Stimulated activated naive B cell treated with anti-CD40 and anti-IgM and Interleukin-4, amounts not matched to agents 10 μg/mL and 1 μg/mL and 100 μg/mL, for 72 hours (primary cell): ENCODE measurements at regions not wholly inside any gene's neighbourhood (a gene's known extent, or its start where the extent isn't known, plus 50 kb on each side); places are given as distances from the start of the nearest gene placed in this dataset.

Source experiments
- ATAC-seq, 2 donors: fragments of 150-1000 bp; cut with Tn5 transposase; replicated peaks; 2 replicates each; pipeline ENCODE4 v1.10.0; 2021; ENCODE audit warnings: moderate library complexity in 1 of 2
- DNase-seq: peaks from one replicate; pipeline ENCODE4 v3.0.0; 2021
- H3K27ac Mint-ChIP-seq: one replicate; pipeline ENCODE4 v1.8.0; 2022; ENCODE audit warnings: mild to moderate bottlenecking, mixed read lengths
- H3K27me3 Mint-ChIP-seq, 2 donors: one replicate each; pipeline ENCODE4 v1.8.0; 2022; ENCODE audit warnings: mixed read lengths in 2 of 2
- H3K36me3 Mint-ChIP-seq, 2 donors: one replicate each; pipeline ENCODE4 v1.8.0; 2022; ENCODE audit warnings: mixed read lengths in 2 of 2, mild to moderate bottlenecking in 1 of 2
- H3K4me1 Mint-ChIP-seq, 2 donors: one replicate each; pipeline ENCODE4 v1.8.0; 2022; ENCODE audit warnings: mixed read lengths in 2 of 2, mild to moderate bottlenecking in 1 of 2
- H3K4me3 Mint-ChIP-seq, 2 donors: one replicate each; pipeline ENCODE4 v1.8.0; 2022; ENCODE audit warnings: mild to moderate bottlenecking in 2 of 2, mixed read lengths in 2 of 2, moderate library complexity in 1 of 2
- H3K9me3 Mint-ChIP-seq, 2 donors: one replicate each; pipeline ENCODE4 v1.8.0; 2022; ENCODE audit warnings: mixed read lengths in 2 of 2, mild to moderate bottlenecking in 1 of 2

DNA sequence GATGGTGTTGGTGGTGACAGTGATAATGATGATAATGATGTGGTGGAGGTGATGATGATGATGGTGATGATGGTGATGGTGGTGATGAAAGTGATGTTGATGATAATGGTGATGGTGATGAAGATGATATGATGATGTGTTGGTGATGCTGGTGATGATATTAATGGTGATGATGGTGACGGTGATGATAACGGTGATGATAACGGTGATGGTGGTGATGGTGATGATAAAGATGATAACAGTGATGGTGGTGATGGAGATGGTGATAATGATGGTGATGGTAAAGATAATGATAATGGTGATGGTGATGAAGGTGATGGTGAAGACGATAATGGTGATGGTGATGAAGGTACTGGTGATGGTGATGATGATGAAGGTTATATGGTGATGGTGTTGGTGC is 76.6 kb downstream of the UNCX start:
- no peak for DNase-seq
- H3K9me3 Mint-ChIP-seq: peaks cover 3 to 14% of the 10 kb centered on the region in 2 donors
- no peaks in the 10 kb centered on the region for H3K36me3 Mint-ChIP-seq
- no peaks in the 10 kb centered on the region for H3K4me1 Mint-ChIP-seq
- no peak overlapping the region for H3K27ac Mint-ChIP-seq
- H3K27me3 Mint-ChIP-seq: peaks cover 14 to 15% of the 10 kb centered on the region in 2 donors
- ATAC-seq: no peak
- H3K4me3 Mint-ChIP-seq: no peak overlapping the region

DNA sequence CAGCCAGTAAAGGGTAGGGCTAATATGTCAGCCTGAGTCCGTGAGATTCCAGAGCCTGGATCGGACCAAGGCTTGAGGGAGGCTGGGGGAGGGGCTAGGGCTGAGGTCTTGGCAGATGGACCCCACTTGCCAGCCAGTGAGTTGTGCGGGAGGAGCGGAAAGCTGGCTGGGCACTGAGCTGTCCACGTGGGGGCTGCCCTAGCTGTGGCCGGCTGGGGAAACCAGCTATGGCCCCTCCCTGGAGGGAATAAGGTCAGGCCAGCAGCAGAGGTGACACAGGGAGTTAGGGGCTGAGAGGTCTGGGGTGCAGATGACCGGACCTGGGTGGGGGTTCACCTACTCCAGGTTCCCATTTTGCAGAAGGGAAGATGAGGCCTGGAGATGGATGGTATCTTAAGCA is 77.3 kb downstream of the UNCX start:
- H3K9me3 Mint-ChIP-seq: peaks cover 3 to 14% of the 10 kb centered on the region in 2 donors
- H3K4me1 Mint-ChIP-seq: no peaks in the 10 kb centered on the region
- H3K27me3 Mint-ChIP-seq: peaks cover 14 to 15% of the 10 kb centered on the region in 2 donors
- H3K36me3 Mint-ChIP-seq: no peaks in the 10 kb centered on the region
- ATAC-seq (no peak), DNase-seq (no peak)
- H3K4me3 Mint-ChIP-seq: no peak overlapping the region
- H3K27ac Mint-ChIP-seq: no peak overlapping the region

DNA sequence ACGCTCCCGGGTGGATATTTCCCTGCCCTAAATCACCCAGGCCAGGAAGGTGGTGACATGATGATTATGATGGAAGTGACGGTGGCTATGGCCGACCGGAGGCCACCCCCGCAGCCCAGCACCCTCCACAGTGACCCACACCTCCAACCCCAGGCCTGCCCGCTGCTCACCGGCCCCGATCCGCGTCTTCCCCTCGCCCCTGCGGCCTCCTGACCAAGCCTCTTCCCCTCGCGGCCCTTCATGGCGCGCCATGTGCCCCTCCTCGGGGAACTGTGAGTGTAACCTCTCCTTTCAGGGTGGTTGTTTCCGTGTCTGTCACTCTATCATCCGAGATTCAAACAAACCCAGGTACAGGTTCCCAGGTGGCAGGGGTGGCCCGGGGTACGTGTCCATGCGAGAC is 78.3 kb downstream of the UNCX start:
- H3K4me3 Mint-ChIP-seq: no peak overlapping the region
- peaks cover 9 to 14% of the 10 kb centered on the region in 2 donors for H3K27me3 Mint-ChIP-seq
- H3K36me3 Mint-ChIP-seq: no peaks in the 10 kb centered on the region
- no peak for DNase-seq
- ATAC-seq: no peak
- peaks cover 3 to 10% of the 10 kb centered on the region in 2 donors for H3K9me3 Mint-ChIP-seq
- no peak overlapping the region for H3K27ac Mint-ChIP-seq
- no peaks in the 10 kb centered on the region for H3K4me1 Mint-ChIP-seq

DNA sequence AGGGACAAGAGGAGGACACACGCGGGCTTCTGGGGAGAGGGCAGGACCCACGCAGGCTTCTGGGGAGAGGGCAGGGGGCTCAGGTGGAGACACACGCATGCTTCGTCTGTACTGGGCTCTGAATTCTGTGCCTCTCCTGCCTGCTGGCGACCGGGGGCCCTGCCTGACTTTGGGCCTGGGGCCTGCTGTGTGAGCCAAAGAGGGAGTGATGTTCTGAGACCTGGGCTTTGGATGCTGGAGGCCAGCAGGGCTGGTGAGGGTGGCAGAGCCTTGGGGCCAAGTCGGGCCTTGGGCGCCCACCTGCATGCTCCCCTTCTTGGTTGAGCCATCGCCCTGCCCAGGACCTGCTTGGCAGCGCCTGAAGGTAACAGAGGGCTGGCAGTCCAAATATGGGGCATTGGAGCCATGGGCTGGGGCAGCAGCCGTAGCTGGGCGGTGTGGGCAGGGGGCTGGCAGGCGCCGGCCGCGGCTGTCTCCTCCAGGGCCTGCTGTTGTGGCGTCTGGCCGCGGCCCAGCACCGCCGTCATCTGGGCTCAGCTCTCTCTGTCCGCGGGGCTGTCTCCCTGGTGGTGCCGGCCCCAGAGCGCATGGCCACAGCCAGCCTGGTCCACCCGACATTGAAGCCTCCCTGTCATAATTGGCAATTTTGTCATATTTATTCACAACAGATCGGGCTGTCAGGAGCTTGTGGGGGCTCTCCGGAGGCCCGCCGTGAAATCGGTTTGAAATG is 78.9 kb downstream of the UNCX start:
- H3K9me3 Mint-ChIP-seq: peaks cover 1 to 8% of the 10 kb centered on the region in 2 donors
- no peak for DNase-seq
- ATAC-seq: no peak
- no peaks in the 10 kb centered on the region for H3K36me3 Mint-ChIP-seq
- no peak overlapping the region for H3K4me3 Mint-ChIP-seq
- peaks cover 4 to 12% of the 10 kb centered on the region in 2 donors for H3K27me3 Mint-ChIP-seq
- no peaks in the 10 kb centered on the region for H3K4me1 Mint-ChIP-seq
- no peak overlapping the region for H3K27ac Mint-ChIP-seq

DNA sequence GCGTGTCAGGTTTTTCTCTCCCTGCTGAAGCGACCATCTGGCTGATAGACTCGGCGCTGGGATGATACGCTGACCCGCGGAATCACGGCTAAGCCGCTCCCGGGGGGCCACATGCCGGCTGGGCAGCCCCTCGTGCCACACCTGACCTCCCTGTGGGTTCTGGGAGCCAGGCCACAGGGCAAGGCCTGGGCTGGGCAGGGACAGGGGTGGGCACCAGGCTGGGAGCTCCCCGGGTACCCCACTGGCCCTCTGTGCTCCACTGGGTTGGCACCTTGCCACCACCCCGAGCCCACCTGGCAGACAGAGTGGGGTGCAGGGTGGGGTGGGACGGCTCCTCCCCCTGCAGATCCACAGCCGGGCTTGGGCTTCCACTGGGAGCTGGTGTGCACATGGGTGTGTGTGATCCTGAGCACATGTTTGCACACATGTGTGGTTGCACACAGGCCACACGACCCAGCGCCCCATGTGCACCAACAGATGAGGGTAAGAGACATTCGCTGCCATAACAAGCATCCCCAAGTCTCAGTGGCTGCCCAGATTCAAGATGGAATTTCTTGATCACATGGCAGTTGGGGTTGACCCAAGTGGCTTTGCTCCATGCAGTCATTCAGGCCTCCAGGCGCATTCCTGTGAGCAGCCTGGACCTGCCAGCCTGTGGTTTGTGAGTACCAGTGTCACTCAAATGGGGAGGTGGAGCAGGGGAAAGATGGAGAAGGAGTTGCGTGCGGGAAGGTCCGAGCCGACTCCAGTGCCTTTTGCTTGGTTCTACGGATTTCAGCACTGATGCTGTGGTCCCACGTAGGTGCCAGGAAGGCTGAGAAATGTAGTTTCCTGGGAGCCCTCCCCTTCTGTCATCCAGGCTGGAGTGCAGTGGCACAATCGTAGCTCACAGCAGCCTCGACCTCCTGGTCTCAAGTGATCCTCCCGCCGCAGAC is 79.7 kb downstream of the UNCX start:
- Mint-ChIP-seq H3K4me3 (no peak overlapping the region), H3K4me1 (no peaks in the 10 kb centered on the region), H3K27ac (no peak overlapping the region), H3K36me3 (no peaks in the 10 kb centered on the region), H3K27me3 (peaks cover 0 to 7% of the 10 kb centered on the region in 2 donors), H3K9me3 (peaks cover 0 to 5% of the 10 kb centered on the region in 2 donors)
- DNase-seq (no peak), ATAC-seq (no peak)

DNA sequence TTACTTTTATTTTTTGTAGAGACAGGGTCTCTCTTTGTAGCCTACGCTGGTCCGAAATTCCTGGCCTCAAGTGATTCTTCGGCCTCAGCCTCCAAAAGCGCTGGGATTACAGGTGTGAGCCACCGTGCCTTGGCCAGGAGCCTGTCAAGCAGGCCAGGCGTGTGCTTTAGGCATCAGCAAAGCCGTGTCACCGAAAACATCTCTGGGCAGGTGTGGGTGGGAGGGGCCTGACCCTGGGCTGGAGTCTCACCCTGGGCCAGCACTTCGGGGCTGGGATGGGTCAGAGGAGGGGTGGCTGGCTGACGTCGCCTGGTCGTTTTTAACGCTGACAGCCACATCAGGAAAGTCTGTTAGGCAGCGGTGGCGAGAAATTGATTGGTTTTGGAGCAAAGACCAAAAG is 80.9 kb downstream of the UNCX start:
- Mint-ChIP-seq H3K9me3 (no peaks in the 10 kb centered on the region), H3K36me3 (no peaks in the 10 kb centered on the region), H3K4me1 (no peaks in the 10 kb centered on the region), H3K4me3 (no peak overlapping the region), H3K27ac (no peak overlapping the region), H3K27me3 (peaks cover 0 to 13% of the 10 kb centered on the region in 2 donors)
- no peak for ATAC-seq
- no peak for DNase-seq

DNA sequence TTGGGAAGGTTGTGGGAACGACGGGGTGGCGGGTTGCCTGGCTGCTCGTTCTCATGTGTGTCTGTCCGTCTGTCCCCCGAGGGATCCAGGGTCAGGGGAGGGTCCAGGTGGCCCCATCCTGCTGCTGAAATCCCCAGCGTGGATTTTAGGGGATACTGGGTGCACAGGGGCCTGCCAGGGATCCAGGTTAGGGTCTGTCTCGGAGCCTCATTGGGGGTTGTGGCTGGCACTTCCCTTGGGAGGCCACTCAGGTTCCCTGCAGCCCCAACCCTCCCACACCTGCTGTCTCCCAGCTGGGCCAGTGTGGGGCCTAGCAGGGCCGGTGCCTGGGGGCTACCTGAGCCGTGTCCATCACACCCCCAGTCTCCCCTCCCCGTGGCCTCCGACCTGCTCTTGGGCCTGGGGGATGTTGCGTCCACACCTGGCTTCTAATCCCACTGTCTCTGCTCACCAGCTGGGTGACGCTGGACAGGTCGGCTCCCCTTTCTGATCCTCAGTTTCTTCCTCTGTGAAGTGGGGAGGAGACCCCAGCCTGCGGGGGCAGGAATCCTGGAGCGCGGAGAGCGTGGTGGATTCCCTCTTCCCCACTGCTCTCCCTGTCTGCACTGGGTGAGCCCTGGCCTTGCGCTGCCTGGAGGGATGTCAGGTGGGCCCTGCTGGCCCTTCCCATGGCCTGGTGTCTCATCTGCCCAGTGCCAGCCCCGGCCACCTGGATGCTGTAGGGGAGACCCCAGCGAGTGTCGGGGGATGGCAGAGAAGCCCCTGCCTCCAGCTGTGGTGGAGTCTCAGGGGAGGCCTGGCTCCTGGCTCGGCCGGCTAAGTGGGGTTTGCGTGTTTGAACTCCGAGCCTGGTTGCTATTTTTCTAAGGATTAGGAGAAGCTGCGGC is 81.6 kb downstream of the UNCX start:
- DNase-seq (no peak), ATAC-seq (no peak)
- Mint-ChIP-seq H3K4me3 (no peak overlapping the region), H3K36me3 (no peaks in the 10 kb centered on the region), H3K27me3 (peaks cover 0 to 16% of the 10 kb centered on the region in 2 donors), H3K4me1 (no peaks in the 10 kb centered on the region), H3K9me3 (no peaks in the 10 kb centered on the region), H3K27ac (no peak overlapping the region)

DNA sequence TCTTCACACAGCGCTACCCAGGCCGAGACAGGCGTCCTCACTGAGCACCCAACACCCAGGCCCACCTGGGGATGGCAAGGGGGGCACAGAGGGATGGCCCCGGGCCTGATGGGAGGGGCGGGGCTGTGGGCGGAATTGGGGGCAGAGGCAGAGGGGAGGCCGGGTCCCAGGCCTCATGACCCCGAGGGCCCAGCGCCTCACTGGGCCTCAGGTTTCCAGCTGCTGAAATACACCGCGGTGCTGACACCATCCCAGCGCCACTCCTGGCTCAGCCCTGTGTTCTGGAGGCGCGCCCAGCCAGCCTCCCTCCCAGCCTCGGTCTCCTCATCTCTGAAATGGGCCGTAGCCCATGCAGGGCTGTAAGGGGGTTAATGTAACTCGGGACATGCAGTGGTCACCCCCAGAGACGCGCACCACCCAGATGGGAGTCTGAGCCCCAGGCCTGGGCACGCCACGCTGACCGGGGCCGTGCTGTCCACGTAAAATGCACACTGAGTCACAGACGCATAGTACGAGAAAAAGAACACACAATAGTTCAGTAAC is 82.3 kb downstream of the UNCX start:
- DNase-seq (no peak), ATAC-seq (no peak)
- H3K4me3 Mint-ChIP-seq: no peak overlapping the region
- H3K27ac Mint-ChIP-seq: no peak overlapping the region
- no peaks in the 10 kb centered on the region for H3K36me3 Mint-ChIP-seq
- H3K9me3 Mint-ChIP-seq: no peaks in the 10 kb centered on the region
- no peaks in the 10 kb centered on the region for H3K4me1 Mint-ChIP-seq
- H3K27me3 Mint-ChIP-seq: peaks cover 0 to 16% of the 10 kb centered on the region in 2 donors

DNA sequence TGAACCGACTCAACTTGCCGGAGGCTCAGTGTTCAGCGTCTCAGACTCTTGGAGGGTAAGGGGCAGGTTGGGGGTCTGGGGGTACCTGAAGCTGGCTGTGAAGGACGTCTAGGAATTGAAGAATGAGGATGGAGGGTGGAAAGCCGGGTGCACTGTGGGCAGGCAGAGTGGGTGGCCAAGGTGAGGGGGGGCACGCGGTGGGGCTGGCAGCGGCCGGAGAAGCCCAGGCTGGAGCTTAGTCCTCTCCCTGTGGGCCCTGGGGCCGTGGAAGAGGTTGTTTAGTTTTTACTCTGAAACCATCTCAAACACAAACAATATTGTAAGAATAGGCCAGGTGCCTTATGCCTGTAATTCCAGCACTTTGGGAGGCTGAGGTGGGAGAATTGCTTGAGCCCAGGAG is 83.4 kb downstream of the UNCX start:
- H3K27ac Mint-ChIP-seq: no peak overlapping the region
- H3K9me3 Mint-ChIP-seq: no peaks in the 10 kb centered on the region
- DNase-seq (no peak), ATAC-seq (no peak)
- H3K27me3 Mint-ChIP-seq: peaks cover 0 to 16% of the 10 kb centered on the region in 2 donors
- H3K4me3 Mint-ChIP-seq: no peak overlapping the region
- H3K4me1 Mint-ChIP-seq: no peaks in the 10 kb centered on the region
- no peaks in the 10 kb centered on the region for H3K36me3 Mint-ChIP-seq

DNA sequence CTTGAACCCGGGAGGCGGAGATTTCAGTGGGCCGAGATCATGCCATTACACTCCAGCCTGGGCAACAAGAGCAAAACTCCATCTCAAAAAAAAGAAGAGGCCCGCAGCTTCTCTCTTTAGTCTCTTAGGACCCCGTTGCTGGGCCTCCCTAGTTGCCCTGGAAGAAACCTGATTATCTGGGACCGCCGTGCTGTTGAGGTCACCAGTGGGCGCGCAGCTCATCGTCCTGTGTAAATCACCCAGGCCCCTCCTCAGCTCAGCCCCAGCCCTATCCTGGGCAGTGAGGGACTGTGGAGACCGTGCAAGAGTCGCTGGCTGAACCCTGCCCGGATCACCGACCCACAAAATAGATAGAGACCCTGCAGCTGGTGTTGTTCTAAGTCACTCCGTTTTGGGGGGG is 85.0 kb downstream of the UNCX start:
- no peak for DNase-seq
- no peak for ATAC-seq
- Mint-ChIP-seq H3K9me3 (no peaks in the 10 kb centered on the region), H3K4me1 (no peaks in the 10 kb centered on the region), H3K36me3 (no peaks in the 10 kb centered on the region), H3K27ac (no peak overlapping the region), H3K27me3 (peaks cover 0 to 26% of the 10 kb centered on the region in 2 donors), H3K4me3 (no peak overlapping the region)

DNA sequence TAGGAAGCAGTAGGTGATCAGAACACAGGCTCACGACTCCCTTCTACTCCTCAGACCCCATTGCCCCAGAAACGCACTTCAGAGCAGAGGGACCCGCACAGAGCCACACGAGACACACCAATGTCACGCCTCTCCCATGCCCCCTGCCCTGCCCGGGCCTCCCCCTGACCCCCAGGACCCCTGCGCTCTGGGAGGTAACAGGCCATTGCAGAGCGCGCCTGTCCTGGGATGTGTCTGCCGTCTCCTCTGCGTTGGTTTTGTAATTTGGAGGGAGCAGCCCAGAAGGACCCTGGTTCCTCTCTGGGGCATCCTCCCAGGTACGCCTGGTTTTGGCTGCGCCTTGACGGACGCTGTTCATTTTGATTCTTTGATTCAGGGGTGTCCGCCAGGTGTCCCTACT is 85.4 kb downstream of the UNCX start:
- Mint-ChIP-seq H3K4me3 (no peak overlapping the region), H3K36me3 (no peaks in the 10 kb centered on the region), H3K27ac (no peak overlapping the region), H3K9me3 (no peaks in the 10 kb centered on the region), H3K27me3 (peaks cover 0 to 27% of the 10 kb centered on the region in 2 donors), H3K4me1 (no peaks in the 10 kb centered on the region)
- ATAC-seq (no peak), DNase-seq (no peak)

DNA sequence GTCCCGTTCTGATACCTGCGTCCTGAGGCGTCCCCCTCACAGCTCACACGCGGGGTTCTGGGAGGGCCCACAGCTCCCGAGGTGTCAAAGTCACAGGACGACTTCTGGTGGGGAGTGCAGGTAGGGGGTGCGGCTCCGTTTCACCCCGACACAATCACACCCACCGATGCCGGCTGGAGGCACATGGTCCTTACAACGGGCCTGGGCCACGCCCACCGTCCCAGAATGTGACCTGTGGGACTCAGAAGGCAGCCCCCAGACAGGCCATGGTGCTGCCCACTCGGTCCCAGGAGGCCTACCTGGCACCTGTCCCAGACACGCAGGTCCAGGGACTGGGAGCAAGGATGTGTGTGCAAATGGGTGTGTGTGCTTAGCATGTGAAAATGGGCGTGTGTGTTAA is 86.0 kb downstream of the UNCX start:
- H3K9me3 Mint-ChIP-seq: no peaks in the 10 kb centered on the region
- H3K27me3 Mint-ChIP-seq: peaks cover under 1 to 33% of the 10 kb centered on the region in 2 donors
- ATAC-seq (no peak), DNase-seq (no peak)
- H3K27ac Mint-ChIP-seq: no peak overlapping the region
- no peaks in the 10 kb centered on the region for H3K4me1 Mint-ChIP-seq
- H3K4me3 Mint-ChIP-seq: no peak overlapping the region
- H3K36me3 Mint-ChIP-seq: no peaks in the 10 kb centered on the region

DNA sequence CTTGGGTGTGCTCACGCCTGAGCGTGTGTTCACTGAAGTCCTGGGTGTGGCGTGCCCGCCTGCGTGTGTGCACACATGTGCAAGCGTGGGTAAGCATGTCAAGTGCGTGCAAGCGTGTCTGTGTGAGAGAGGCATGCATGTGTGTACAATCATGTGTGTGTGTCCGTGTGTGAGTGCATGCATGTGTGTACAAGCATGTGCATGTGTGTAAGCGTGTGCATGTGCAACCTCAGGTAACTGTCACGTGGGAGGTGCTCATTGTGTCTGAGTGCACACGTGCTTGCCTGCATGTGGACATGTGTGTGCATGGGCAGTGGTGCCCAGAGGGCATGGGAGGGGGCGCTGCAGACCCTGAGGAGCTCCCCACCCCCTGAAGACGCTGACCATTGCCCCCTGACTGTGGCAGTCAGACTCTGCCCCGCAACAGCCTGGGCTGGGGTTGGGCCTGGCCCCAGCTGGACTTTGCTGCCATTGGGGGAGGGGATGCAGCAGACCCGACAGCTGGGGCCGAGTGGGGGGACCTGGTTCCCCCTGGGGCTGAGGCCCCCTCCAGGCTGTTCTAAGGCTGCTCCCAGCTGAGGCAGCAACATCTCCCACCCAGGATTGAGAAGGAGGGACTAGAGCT is 88.1 kb downstream of the UNCX start:
- Mint-ChIP-seq H3K27me3 (peaks cover 14 to 49% of the 10 kb centered on the region in 2 donors), H3K36me3 (no peaks in the 10 kb centered on the region), H3K9me3 (no peaks in the 10 kb centered on the region), H3K27ac (no peak overlapping the region), H3K4me3 (no peak overlapping the region), H3K4me1 (no peaks in the 10 kb centered on the region)
- DNase-seq (no peak), ATAC-seq (no peak)
